ENCODE measurements at regions not wholly inside any gene's neighbourhood (a gene's known extent, or its start where the extent isn't known, plus 50 kb on each side); places are given as distances from the start of the nearest gene placed in this dataset.

DNA sequence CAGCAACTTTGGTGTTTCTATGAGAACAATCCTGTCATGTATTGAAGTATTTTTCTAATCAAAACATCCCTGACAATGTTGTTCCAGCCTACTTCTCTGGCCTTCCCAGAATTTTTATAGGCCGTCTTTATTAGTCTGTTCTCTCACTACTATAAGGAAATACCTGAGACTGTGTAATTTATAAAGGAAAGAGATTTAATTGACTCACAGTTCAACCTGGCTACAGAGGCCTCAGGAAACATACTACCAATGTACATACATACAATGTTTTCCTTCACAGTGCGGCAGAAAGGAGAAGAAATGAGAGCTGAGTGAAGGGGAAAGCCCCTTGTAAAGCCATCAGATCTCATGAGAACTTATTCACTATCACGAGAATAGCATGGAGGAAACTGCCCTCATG, 484.7 kb upstream of the PODXL start:
- TF ChIP-seq, protein P1, sequence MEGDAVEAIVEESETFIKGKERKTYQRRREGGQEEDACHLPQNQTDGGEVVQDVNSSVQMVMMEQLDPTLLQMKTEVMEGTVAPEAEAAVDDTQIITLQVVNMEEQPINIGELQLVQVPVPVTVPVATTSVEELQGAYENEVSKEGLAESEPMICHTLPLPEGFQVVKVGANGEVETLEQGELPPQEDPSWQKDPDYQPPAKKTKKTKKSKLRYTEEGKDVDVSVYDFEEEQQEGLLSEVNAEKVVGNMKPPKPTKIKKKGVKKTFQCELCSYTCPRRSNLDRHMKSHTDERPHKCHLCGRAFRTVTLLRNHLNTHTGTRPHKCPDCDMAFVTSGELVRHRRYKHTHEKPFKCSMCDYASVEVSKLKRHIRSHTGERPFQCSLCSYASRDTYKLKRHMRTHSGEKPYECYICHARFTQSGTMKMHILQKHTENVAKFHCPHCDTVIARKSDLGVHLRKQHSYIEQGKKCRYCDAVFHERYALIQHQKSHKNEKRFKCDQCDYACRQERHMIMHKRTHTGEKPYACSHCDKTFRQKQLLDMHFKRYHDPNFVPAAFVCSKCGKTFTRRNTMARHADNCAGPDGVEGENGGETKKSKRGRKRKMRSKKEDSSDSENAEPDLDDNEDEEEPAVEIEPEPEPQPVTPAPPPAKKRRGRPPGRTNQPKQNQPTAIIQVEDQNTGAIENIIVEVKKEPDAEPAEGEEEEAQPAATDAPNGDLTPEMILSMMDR (IDR thresholded peaks at IDR 0.05): no peak
- TF ChIP-seq EZH2 (IDR thresholded peaks at IDR 0.05; ENCODE audit: borderline replicate concordance, insufficient read depth, low read depth, low read length, poor library complexity, severe bottlenecking): no peak
